K562 (cell line): ENCODE measurements at regions not wholly inside any gene's neighbourhood (a gene's known extent, or its start where the extent isn't known, plus 50 kb on each side); places are given as distances from the start of the nearest gene placed in this dataset.

Source experiments
- ATAC-seq: fragments of 200-7000 bp; cut with Tn5 transposase; 3 replicates; pipeline ENCODE4 v1.9.1; 2020; ENCODE audit warnings: moderate library complexity
- BruUV-seq: library from RNA; stranded (reverse); fragments of 400-500 nt; replicated peaks from 2 replicates; lab custom pipeline; 2021; lab: Mats Ljungman, UMichigan
- CTCF ChIA-PET: fragments of 300-600 bp; formaldehyde crosslinking; extraction: SDS; loops from one replicate; lab custom pipeline; 2021; ENCODE audit warnings: low intra/inter-chr PET ratio; lab: Yijun Ruan, JAX
- POLR2A ChIA-PET: fragments of 300-600, 350-650 bp; sonication (Branson Sonifier 250); formaldehyde crosslinking; extraction: SDS; loops from one replicate; lab custom pipeline; 2021; ENCODE audit warnings: antibody characterized with exemption, inconsistent platforms; lab: Yijun Ruan, JAX
- DNase-seq, 4 experiments: peaks; one replicate each; pipeline versions ENCODE4 v3.0.0 to v3.0.0-alpha.2; 2011 to 2018; ENCODE audit warnings: low spot score in 3 of 4, mixed read lengths in 3 of 4; ENCODE audit errors: extremely low read depth in 1 of 4
- FAIRE-seq: peaks from 2 replicates; lab custom pipeline; 2011; peaks lifted over from hg19 to GRCh38; lab: Jason Lieb, UNC
- H2AFZ ChIP-seq: 2 replicates; pipeline ENCODE4 v1.6.0; 2011; ENCODE audit warnings: low read depth, low read length, control low read depth, inconsistent platforms
- H3K27ac ChIP-seq: fragments of 200-600 bp; 3 replicates; pipeline ENCODE4 v1.8.0; 2011; ENCODE audit warnings: low read depth, mild to moderate bottlenecking, control low read depth, inconsistent platforms, low read length, moderate library complexity, mixed read lengths; ENCODE audit errors: extremely low read depth
- H3K27me3 ChIP-seq, 2 experiments: fragments of 300-600 bp in 1 of 2; 2 replicates in 1 of 2; 3 replicates in 1 of 2; pipeline versions ENCODE4 v1.6.0 to v1.8.0; 2011; ENCODE audit warnings: inconsistent platforms in 2 of 2, low read length in 2 of 2, mild to moderate bottlenecking in 1 of 2, mixed read lengths in 1 of 2, moderate library complexity in 1 of 2; ENCODE audit not compliant: control insufficient read depth in 2 of 2, insufficient read depth in 2 of 2
- H3K36me3 ChIP-seq: fragments of 300-600 bp; 3 replicates; pipeline ENCODE4 v1.8.0; 2011; ENCODE audit warnings: mild to moderate bottlenecking, low read length, inconsistent platforms; ENCODE audit not compliant: control insufficient read depth, insufficient read depth
- H3K4me1 ChIP-seq, 2 experiments: fragments of 200-600 bp in 1 of 2; replicated peaks in 1 of 2; 2 replicates in 1 of 2; 3 replicates in 1 of 2; pipeline versions ENCODE4 v1.5.1 to v1.8.0; 2011; ENCODE audit warnings: inconsistent platforms in 2 of 2, low read length in 2 of 2, mild to moderate bottlenecking in 1 of 2, mixed read lengths in 1 of 2, moderate library complexity in 1 of 2; ENCODE audit not compliant: control insufficient read depth in 2 of 2, insufficient read depth in 2 of 2
- H3K4me2 ChIP-seq: 2 replicates; pipeline ENCODE4 v1.6.1; 2011; ENCODE audit warnings: low read length, control low read depth, inconsistent platforms, mixed read lengths; ENCODE audit not compliant: insufficient read depth
- H3K4me3 ChIP-seq: fragments of 200-600 bp; sonication (generic), shearing (Covaris generic); 2 replicates; pipeline ENCODE4 v1.5.1; 2016; ENCODE audit warnings: control low read depth, inconsistent platforms
- H3K79me2 ChIP-seq: fragments of 200-600 bp; 3 replicates; pipeline ENCODE4 v1.8.0; 2011; ENCODE audit warnings: low read length, inconsistent platforms; ENCODE audit not compliant: control insufficient read depth, insufficient read depth
- H3K9ac ChIP-seq, 2 experiments: 2 replicates each; pipeline versions ENCODE4 v1.6.0 to v1.6.1; 2011; ENCODE audit warnings: low read depth in 2 of 2, low read length in 2 of 2, control low read depth in 1 of 2, inconsistent platforms in 1 of 2, mild to moderate bottlenecking in 1 of 2, mixed read lengths in 1 of 2; ENCODE audit not compliant: insufficient read depth in 1 of 2
- H3K9me1 ChIP-seq: one replicate; pipeline ENCODE4 v1.6.0; 2011; ENCODE audit warnings: inconsistent platforms, mild to moderate bottlenecking, low read length, moderate library complexity; ENCODE audit not compliant: control insufficient read depth, insufficient read depth
- H3K9me3 ChIP-seq: replicated peaks from 2 replicates; pipeline ENCODE4 v1.5.1; 2011; ENCODE audit warnings: low read depth, low read length, inconsistent platforms; ENCODE audit not compliant: control insufficient read depth, insufficient read depth
- H4K20me1 ChIP-seq: replicated peaks from 2 replicates; pipeline ENCODE4 v1.6.1; 2011; ENCODE audit warnings: low read length, inconsistent platforms, mixed read lengths; ENCODE audit not compliant: control insufficient read depth, insufficient read depth
- HES1 ChIP-seq: fragments of 450-650 bp; IDR thresholded peaks from 2 replicates; pipeline ENCODE4 v1.6.1; 2016; ENCODE audit warnings: low read depth, mild to moderate bottlenecking, moderate library complexity
- MAFK ChIP-seq: IDR thresholded peaks from 2 replicates; pipeline ENCODE4 v1.6.1; 2011; ENCODE audit warnings: low read length, improper control_type of control experiment
- NCOA2 ChIP-seq, 2 experiments: fragments of 450-650 bp; IDR thresholded peaks; 2 replicates each; pipeline ENCODE4 v1.6.1; 2018; ENCODE audit warnings: mild to moderate bottlenecking in 2 of 2, moderate library complexity in 1 of 2; ENCODE audit not compliant: partially characterized antibody in 2 of 2
- NCOA4 ChIP-seq: fragments of 450-650 bp; IDR thresholded peaks from 2 replicates; pipeline ENCODE4 v1.6.1; 2018; ENCODE audit warnings: mild to moderate bottlenecking; ENCODE audit not compliant: partially characterized antibody
- NR2C2 ChIP-seq, 2 experiments: fragments of 200-800 bp in 1 of 2; sonication (Bioruptor generic) in 1 of 2; sonication (generic) in 1 of 2; formaldehyde crosslinking in 1 of 2; IDR thresholded peaks; 2 replicates each; pipeline versions ENCODE4 v1.6.1 to v1.8.0; 2016 to 2022; ENCODE audit warnings: mild to moderate bottlenecking in 1 of 2, missing compliant biosample characterization in 1 of 2, missing genetic modification characterization in 1 of 2, missing genetic modification reagents in 1 of 2
- TCF7L2 ChIP-seq: fragments of 150-350 bp; IDR thresholded peaks from 2 replicates; pipeline ENCODE4 v1.6.1; 2016; ENCODE audit warnings: low read depth, mild to moderate bottlenecking, low read length, moderate library complexity
- ZNF830 ChIP-seq: fragments of 250-450 bp; sonication (Bioruptor Pico); IDR thresholded peaks from 2 replicates; pipeline ENCODE4 v1.5.0; 2021; ENCODE audit warnings: mild to moderate bottlenecking
- WGBS: fragments of 100-300 bp; shearing (Covaris generic); methylation state at CpG from one replicate; pipeline ENCODE4 v1.1.6; 2016; ENCODE audit warnings: low coverage, mixed read lengths; ENCODE audit not compliant: insufficient coverage; ENCODE audit errors: missing lambda C conversion rate; 5-methylcytosine and 5-hydroxymethylcytosine counted together
- in situ Hi-C: fragments of 300-500 bp; cut with MboI; formaldehyde crosslinking; loops from 4 replicates; pipeline ENCODE4 v1.15.0; 2018; ENCODE audit warnings: inconsistent platforms, mixed read lengths
- intact Hi-C: fragments of 100-400 bp; cut with micrococcal nuclease; formaldehyde crosslinking; loops from 2 replicates; pipeline ENCODE4 v1.14.2; 2022

GRCh38 chr6:144353871-144354314, 68.8 kb downstream of the UTRN start:
- no peak overlapping the region for H3K27ac ChIP-seq
- no peaks in the 10 kb centered on the region for H3K27me3 ChIP-seq
- H3K79me2 ChIP-seq, result no peaks in the 10 kb centered on the region
- ChIA-PET POLR2A (no interaction called here), CTCF (no interaction called here)
- no peak overlapping the region for H2AFZ ChIP-seq
- H3K36me3 ChIP-seq, result no peaks in the 10 kb centered on the region
- no peak overlapping the region for H3K4me3 ChIP-seq
- no peaks in the 10 kb centered on the region for H3K9me1 ChIP-seq
- in situ Hi-C loops (no loop called here), intact Hi-C loops (no loop called here)
- H3K9me3 ChIP-seq, result no peaks in the 10 kb centered on the region
- no TSS peak for BruUV-seq
- no peak overlapping the region for H3K4me2 ChIP-seq
- H4K20me1 ChIP-seq, result no peaks in the 10 kb centered on the region
- FAIRE-seq, result no peak
- 19% methylated on average over 5 of the region's 5 CpGs for WGBS
- TF ChIP-seq NCOA2 (IDR thresholded peaks at IDR 0.05; ENCODE audit: partially characterized antibody in 2 of 2) (no peak), ZNF830 (CRISPR knock-in tag) (no peak), HES1 (no peak), MAFK (no peak), NR2C2 (CRISPR knock-in tag; IDR thresholded peaks at IDR 0.05) (no peak), NR2C2 (tag; IDR thresholded peaks at IDR 0.05) (no peak), TCF7L2 (no peak), NCOA4 (no peak)
- no peaks in the 10 kb centered on the region; a peak in 1 of 5 replicates for H3K4me1 ChIP-seq
- no peak overlapping the region for H3K9ac ChIP-seq
- no peak for ATAC-seq
- DNase-seq, result no peak
